ENCODE measurements at regions not wholly inside any gene's neighbourhood (a gene's known extent, or its start where the extent isn't known, plus 50 kb on each side); places are given as distances from the start of the nearest gene placed in this dataset.

GRCh38 chr3:13158871-13159270, 85.6 kb upstream of the IQSEC1 start:
- 91 to 94% (median 92%) methylated on average over 6 of the region's 6 CpGs for WGBS, 4 donors
- no peak for TF ChIP-seq CTCF (IDR thresholded peaks at IDR 0.05)
- no peak for TF ChIP-seq POLR2A (IDR thresholded peaks at IDR 0.05)
- no peak for ATAC-seq
- Histone ChIP-seq H3K4me1 (no peaks in the 10 kb centered on the region), H3K9me3 (peaks cover 0 to 30% (median 17%) of the 10 kb centered on the region in 12 donors), H3K27ac (no peak overlapping the region), H3K4me3 (no peak overlapping the region), H3K27me3 (no peaks in the 10 kb centered on the region), H3K36me3 (no peaks in the 10 kb centered on the region)
- no peak for DNase-seq
- intact Hi-C loops (cut with DNase I): no loop called here

- DNase-seq (no peak), ATAC-seq (no peak)
- TF ChIP-seq POLR2A (IDR thresholded peaks at IDR 0.05) (no peak), CTCF (IDR thresholded peaks at IDR 0.05) (no peak)
- intact Hi-C loops (cut with DNase I): no loop called here
- Histone ChIP-seq H3K27ac (no peak overlapping the region), H3K4me3 (no peak overlapping the region), H3K27me3 (no peaks in the 10 kb centered on the region), H3K9me3 (peaks cover 0 to 30% (median 17%) of the 10 kb centered on the region in 12 donors), H3K36me3 (no peaks in the 10 kb centered on the region), H3K4me1 (no peaks in the 10 kb centered on the region)
- 77 to 84% (median 79%) methylated on average over 7 of the region's 7 CpGs for WGBS, 4 donors
Observed at GRCh38 chr3:13158408-13158807, 85.2 kb upstream of the IQSEC1 start.

GRCh38 chr3:13157986-13158385, 84.8 kb upstream of the IQSEC1 start:
- Histone ChIP-seq H3K4me3 (no peak overlapping the region), H3K9me3 (peaks cover 0 to 30% (median 17%) of the 10 kb centered on the region in 12 donors), H3K36me3 (no peaks in the 10 kb centered on the region), H3K27ac (no peak overlapping the region), H3K4me1 (no peaks in the 10 kb centered on the region), H3K27me3 (no peaks in the 10 kb centered on the region)
- no peak for ATAC-seq
- TF ChIP-seq POLR2A (IDR thresholded peaks at IDR 0.05) (no peak), CTCF (IDR thresholded peaks at IDR 0.05) (no peak)
- no peak for DNase-seq
- intact Hi-C loops (cut with DNase I): no loop called here
- WGBS, 4 donors: 77 to 81% (median 80%) methylated on average over 8 of the region's 8 CpGs

- no peak for TF ChIP-seq POLR2A (IDR thresholded peaks at IDR 0.05)
- TF ChIP-seq CTCF (IDR thresholded peaks at IDR 0.05): no peak
- Histone ChIP-seq H3K27ac (no peak overlapping the region), H3K27me3 (no peaks in the 10 kb centered on the region), H3K9me3 (peaks cover 0 to 30% (median 17%) of the 10 kb centered on the region in 12 donors), H3K4me1 (peaks cover 0 to 7% (median 0%) of the 10 kb centered on the region in 12 donors), H3K36me3 (no peaks in the 10 kb centered on the region), H3K4me3 (no peak overlapping the region)
- WGBS, 4 donors: 70 to 75% (median 73%) methylated on average over 11 of the region's 11 CpGs
- ATAC-seq: peak in 1 of 4 donors; percentile 10
- intact Hi-C loops (cut with DNase I): no loop called here
- DNase-seq: peak in 1 of 5 donors; percentile 9
Observed at GRCh38 chr3:13152826-13153710, 79.8 kb upstream of the IQSEC1 start.
